ENCODE measurements at regions not wholly inside any gene's neighbourhood (a gene's known extent, or its start where the extent isn't known, plus 50 kb on each side); places are given as distances from the start of the nearest gene placed in this dataset.

DNA sequence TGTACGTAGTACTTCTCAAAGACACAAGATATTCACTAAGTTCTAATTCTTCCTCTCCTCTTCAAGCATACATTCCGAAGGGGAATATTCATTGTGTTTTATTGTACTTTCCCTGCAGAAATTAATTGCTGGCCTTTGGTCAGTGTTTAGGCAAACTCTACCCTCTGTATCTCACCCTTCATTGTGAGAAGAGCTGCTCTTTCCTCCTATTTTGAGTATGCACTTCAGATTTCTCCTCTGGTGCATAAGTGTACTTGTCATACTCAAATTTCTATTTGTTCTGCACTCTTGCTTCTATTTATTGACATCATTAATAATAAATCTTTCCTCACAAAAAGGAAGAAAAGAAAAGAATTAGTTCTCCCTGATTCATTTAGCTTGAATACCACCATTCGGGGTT is 485.4 kb upstream of the SLC8A1 start:
- no peaks in the 10 kb centered on the region for H3K9me2 ChIP-seq (replicated peaks; ENCODE audit: insufficient read depth, low read length)
- no peak overlapping the region for H3K9ac ChIP-seq (ENCODE audit: low read length)
- H3K4me1 ChIP-seq (ENCODE audit: low read length) = no peaks in the 10 kb centered on the region
- no peak overlapping the region for H3K27ac ChIP-seq (ENCODE audit: low read length)
- H4K20me1 ChIP-seq (ENCODE audit: insufficient read depth, low read length) = no peaks in the 10 kb centered on the region
- no peaks in the 10 kb centered on the region for H3K9me3 ChIP-seq (replicated peaks; ENCODE audit: insufficient read depth, low read length)
- no peaks in the 10 kb centered on the region for H3K36me3 ChIP-seq (replicated peaks; ENCODE audit: insufficient read depth, low read length)
- H3K4me3 ChIP-seq (ENCODE audit: low read length) = no peak overlapping the region
- H2AFZ ChIP-seq (ENCODE audit: low read length) = no peak overlapping the region
- H3K79me2 ChIP-seq (ENCODE audit: low read length) = no peaks in the 10 kb centered on the region
- H3K4me2 ChIP-seq (ENCODE audit: low read depth, low read length) = no peak overlapping the region
- TF ChIP-seq EZH2phosphoT487 (IDR thresholded peaks at IDR 0.05; ENCODE audit: low read length) (no peak), CTCF (IDR thresholded peaks at IDR 0.05; ENCODE audit: low read length) (no peak), EZH2 (optimal IDR thresholded peaks at IDR 0.05; ENCODE audit: low read depth, low read length) (no peak)
- no peak for DNase-seq
- no peaks in the 10 kb centered on the region for H3K27me3 ChIP-seq (replicated peaks; ENCODE audit: insufficient read depth, low read length)
- no peaks in the 10 kb centered on the region for H3F3A ChIP-seq (ENCODE audit: insufficient read depth, low read length)

DNA sequence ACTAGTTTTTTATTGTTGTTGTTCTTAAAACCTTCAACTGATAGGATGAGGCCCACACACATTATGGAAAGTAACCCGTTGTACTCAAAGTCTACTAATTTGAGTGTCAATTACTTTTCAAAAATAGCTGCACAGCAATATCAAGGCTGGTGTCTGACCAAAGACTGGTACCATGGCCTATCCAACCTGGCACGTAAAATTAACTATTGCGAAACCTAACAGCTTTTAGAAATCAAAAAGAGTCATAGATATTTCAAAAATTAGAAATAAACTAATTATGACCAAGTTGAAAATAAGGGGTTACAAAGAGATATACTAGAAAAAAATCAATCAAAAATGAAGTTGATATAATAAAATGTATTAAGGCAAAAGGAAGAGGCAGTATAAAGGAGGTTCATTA is 501.5 kb upstream of the SLC8A1 start:
- Histone ChIP-seq H3K27ac (ENCODE audit: low read length) (no peak overlapping the region), H3K4me1 (ENCODE audit: low read length) (no peaks in the 10 kb centered on the region), H3K9me3 (replicated peaks; ENCODE audit: insufficient read depth, low read length) (no peaks in the 10 kb centered on the region), H4K20me1 (ENCODE audit: insufficient read depth, low read length) (no peaks in the 10 kb centered on the region), H3K36me3 (replicated peaks; ENCODE audit: insufficient read depth, low read length) (no peaks in the 10 kb centered on the region), H3K27me3 (replicated peaks; ENCODE audit: insufficient read depth, low read length) (no peaks in the 10 kb centered on the region), H3K79me2 (ENCODE audit: low read length) (no peaks in the 10 kb centered on the region), H3K9me2 (replicated peaks; ENCODE audit: insufficient read depth, low read length) (no peaks in the 10 kb centered on the region), H2AFZ (ENCODE audit: low read length) (no peak overlapping the region), H3F3A (ENCODE audit: insufficient read depth, low read length) (no peaks in the 10 kb centered on the region), H3K4me2 (ENCODE audit: low read depth, low read length) (no peak overlapping the region), H3K9ac (ENCODE audit: low read length) (no peak overlapping the region), H3K4me3 (ENCODE audit: low read length) (no peak overlapping the region)
- TF ChIP-seq CTCF (IDR thresholded peaks at IDR 0.05; ENCODE audit: low read length) = no peak
- no peak for TF ChIP-seq EZH2 (optimal IDR thresholded peaks at IDR 0.05; ENCODE audit: low read depth, low read length)
- DNase-seq = no peak

GRCh38 chr2:40955042-40955441 is 503.2 kb upstream of the SLC8A1 start:
- H3K9ac ChIP-seq (ENCODE audit: low read length) = no peak overlapping the region
- no peak overlapping the region for H3K4me3 ChIP-seq (ENCODE audit: low read length)
- no peaks in the 10 kb centered on the region for H3K4me1 ChIP-seq (ENCODE audit: low read length)
- H3K9me3 ChIP-seq (replicated peaks; ENCODE audit: insufficient read depth, low read length) = no peaks in the 10 kb centered on the region
- H4K20me1 ChIP-seq (ENCODE audit: insufficient read depth, low read length) = no peaks in the 10 kb centered on the region
- no peaks in the 10 kb centered on the region for H3K36me3 ChIP-seq (replicated peaks; ENCODE audit: insufficient read depth, low read length)
- H3K27ac ChIP-seq (ENCODE audit: low read length) = no peak overlapping the region
- H3K79me2 ChIP-seq (ENCODE audit: low read length) = no peaks in the 10 kb centered on the region
- TF ChIP-seq EZH2phosphoT487 (IDR thresholded peaks at IDR 0.05; ENCODE audit: low read length) (no peak), EZH2 (optimal IDR thresholded peaks at IDR 0.05; ENCODE audit: low read depth, low read length) (no peak), CTCF (IDR thresholded peaks at IDR 0.05; ENCODE audit: low read length) (no peak)
- no peaks in the 10 kb centered on the region for H3F3A ChIP-seq (ENCODE audit: insufficient read depth, low read length)
- H3K9me2 ChIP-seq (replicated peaks; ENCODE audit: insufficient read depth, low read length) = no peaks in the 10 kb centered on the region
- no peak overlapping the region for H3K4me2 ChIP-seq (ENCODE audit: low read depth, low read length)
- DNase-seq = no peak
- H2AFZ ChIP-seq (ENCODE audit: low read length) = no peak overlapping the region
- no peaks in the 10 kb centered on the region for H3K27me3 ChIP-seq (replicated peaks; ENCODE audit: insufficient read depth, low read length)

All from MM.1S (cell line).